ENCODE measurements at regions not wholly inside any gene's neighbourhood (a gene's known extent, or its start where the extent isn't known, plus 50 kb on each side); places are given as distances from the start of the nearest gene placed in this dataset.

GRCh38 chr9:82920154-82920553, 142.8 kb downstream of the RASEF start:
- ChIA-PET CTCF (no interaction called here), POLR2A (no interaction called here)

- POLR2A ChIA-PET: no interaction called here
These were observed 140.3 kb downstream of the RASEF start for GRCh38 chr9:82922686-82923085.

GRCh38 chr9:82923092-82923911, 139.6 kb downstream of the RASEF start:
- CTCF ChIA-PET: no interaction called here
- POLR2A ChIA-PET: no interaction called here

More at GRCh38 chr9:82922686-82923085, 140.3 kb downstream of the RASEF start:
- CTCF ChIA-PET: no interaction called here

GRCh38 chr9:82923912-82924605, 138.9 kb downstream of the RASEF start:
- POLR2A ChIA-PET: no interaction called here
- CTCF ChIA-PET: no interaction called here
